ENCODE measurements at regions not wholly inside any gene's neighbourhood (a gene's known extent, or its start where the extent isn't known, plus 50 kb on each side); places are given as distances from the start of the nearest gene placed in this dataset.

DNA sequence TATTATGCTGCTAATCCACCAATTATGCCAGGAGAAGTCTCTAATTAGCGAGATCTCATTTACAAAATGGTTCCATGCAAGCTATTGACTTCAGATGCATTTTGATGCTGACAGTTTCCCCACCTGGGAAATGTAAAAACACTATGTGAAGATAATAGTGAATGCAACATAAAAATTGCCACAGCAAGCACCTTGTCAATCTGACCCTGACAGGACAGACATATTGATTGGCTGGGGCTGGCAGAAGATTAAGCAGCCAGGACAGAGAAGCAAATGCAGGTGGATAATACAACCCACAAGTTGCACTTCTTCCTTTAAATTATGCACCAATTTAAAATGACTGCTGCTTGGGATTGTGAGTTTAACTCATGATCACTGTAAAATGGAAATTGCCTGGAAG, 642.8 kb upstream of the POT1 start:
- no peaks in the 10 kb centered on the region for H3K4me1 ChIP-seq (ENCODE audit: control insufficient read depth, extremely low read depth, insufficient read depth, low read length)
- no peak for TF ChIP-seq EZH2 (IDR thresholded peaks at IDR 0.05; ENCODE audit: low read length, missing control alignments)

DNA sequence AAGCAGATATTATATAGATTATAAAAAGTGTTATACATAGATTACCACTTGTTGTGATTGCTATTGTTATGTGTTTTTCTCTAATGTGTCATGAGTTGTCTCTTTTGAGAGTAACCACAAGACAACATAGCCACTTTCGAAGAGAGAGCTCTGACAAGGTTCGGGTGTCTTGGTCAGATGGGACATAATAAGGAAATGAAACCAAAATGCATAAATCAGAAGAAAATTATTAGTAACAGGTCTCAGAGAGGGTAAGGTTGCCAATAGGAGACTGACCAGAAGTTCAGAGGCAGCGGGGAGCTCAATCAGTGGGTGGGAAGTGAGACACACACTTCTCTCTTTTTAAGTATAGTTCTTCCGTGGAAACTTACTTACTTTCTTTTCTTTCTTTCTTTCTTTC, 639.2 kb upstream of the POT1 start:
- Histone ChIP-seq H3K9ac (ENCODE audit: insufficient read depth, low read length) (no peak overlapping the region), H4K20me1 (ENCODE audit: control insufficient read depth, extremely low read depth, insufficient read depth, low read length) (no peaks in the 10 kb centered on the region), H3K4me2 (ENCODE audit: extremely low read depth, insufficient read depth, low read length) (no peak overlapping the region), H3K27ac (ENCODE audit: insufficient read depth, low read length) (no peak overlapping the region), H2AFZ (ENCODE audit: low read length) (no peak overlapping the region), H3K4me3 (replicated peaks in 1 of 4; ENCODE audit: control extremely low read depth in 1 of 4, insufficient read depth in 1 of 4, low read depth in 3 of 4, low read length in 4 of 4) (no peak overlapping the region), H3K27me3 (ENCODE audit: control insufficient read depth, insufficient read depth, low read length) (no peaks in the 10 kb centered on the region), H3K79me2 (ENCODE audit: control insufficient read depth, insufficient read depth, low read length) (no peaks in the 10 kb centered on the region), H3K9me3 (ENCODE audit: control insufficient read depth, insufficient read depth, low read depth, low read length) (no peaks in the 10 kb centered on the region), H3K36me3 (ENCODE audit: control insufficient read depth, insufficient read depth, low read length) (no peaks in the 10 kb centered on the region), H3K4me1 (ENCODE audit: control insufficient read depth, extremely low read depth, insufficient read depth, low read length) (no peaks in the 10 kb centered on the region)
- no peak for DNase-seq (ENCODE audit: low read depth in 2 of 2)
- TF ChIP-seq, protein P1, sequence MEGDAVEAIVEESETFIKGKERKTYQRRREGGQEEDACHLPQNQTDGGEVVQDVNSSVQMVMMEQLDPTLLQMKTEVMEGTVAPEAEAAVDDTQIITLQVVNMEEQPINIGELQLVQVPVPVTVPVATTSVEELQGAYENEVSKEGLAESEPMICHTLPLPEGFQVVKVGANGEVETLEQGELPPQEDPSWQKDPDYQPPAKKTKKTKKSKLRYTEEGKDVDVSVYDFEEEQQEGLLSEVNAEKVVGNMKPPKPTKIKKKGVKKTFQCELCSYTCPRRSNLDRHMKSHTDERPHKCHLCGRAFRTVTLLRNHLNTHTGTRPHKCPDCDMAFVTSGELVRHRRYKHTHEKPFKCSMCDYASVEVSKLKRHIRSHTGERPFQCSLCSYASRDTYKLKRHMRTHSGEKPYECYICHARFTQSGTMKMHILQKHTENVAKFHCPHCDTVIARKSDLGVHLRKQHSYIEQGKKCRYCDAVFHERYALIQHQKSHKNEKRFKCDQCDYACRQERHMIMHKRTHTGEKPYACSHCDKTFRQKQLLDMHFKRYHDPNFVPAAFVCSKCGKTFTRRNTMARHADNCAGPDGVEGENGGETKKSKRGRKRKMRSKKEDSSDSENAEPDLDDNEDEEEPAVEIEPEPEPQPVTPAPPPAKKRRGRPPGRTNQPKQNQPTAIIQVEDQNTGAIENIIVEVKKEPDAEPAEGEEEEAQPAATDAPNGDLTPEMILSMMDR (conservative IDR thresholded peaks at IDR 0.05 in 1 of 2, IDR thresholded peaks at IDR 0.05 in 1 of 2; ENCODE audit: low read depth in 1 of 2, low read length in 2 of 2), result no peak
- TF ChIP-seq EZH2 (IDR thresholded peaks at IDR 0.05; ENCODE audit: low read length, missing control alignments), result no peak

More for the DNA sequence above, 642.8 kb upstream of the POT1 start:
- H3K9ac ChIP-seq (ENCODE audit: insufficient read depth, low read length), result no peak overlapping the region
- no peak overlapping the region for H3K4me3 ChIP-seq (replicated peaks in 1 of 4; ENCODE audit: control extremely low read depth in 1 of 4, insufficient read depth in 1 of 4, low read depth in 3 of 4, low read length in 4 of 4)
- no peaks in the 10 kb centered on the region for H3K9me3 ChIP-seq (ENCODE audit: control insufficient read depth, insufficient read depth, low read depth, low read length)
- H3K36me3 ChIP-seq (ENCODE audit: control insufficient read depth, insufficient read depth, low read length), result no peaks in the 10 kb centered on the region
- no peaks in the 10 kb centered on the region for H4K20me1 ChIP-seq (ENCODE audit: control insufficient read depth, extremely low read depth, insufficient read depth, low read length)
- no peak for DNase-seq (ENCODE audit: low read depth in 2 of 2)
- H3K27me3 ChIP-seq (ENCODE audit: control insufficient read depth, insufficient read depth, low read length), result no peaks in the 10 kb centered on the region
- H2AFZ ChIP-seq (ENCODE audit: low read length), result no peak overlapping the region
- no peak overlapping the region for H3K4me2 ChIP-seq (ENCODE audit: extremely low read depth, insufficient read depth, low read length)
- no peak overlapping the region for H3K27ac ChIP-seq (ENCODE audit: insufficient read depth, low read length)
- no peaks in the 10 kb centered on the region for H3K79me2 ChIP-seq (ENCODE audit: control insufficient read depth, insufficient read depth, low read length)

DNA sequence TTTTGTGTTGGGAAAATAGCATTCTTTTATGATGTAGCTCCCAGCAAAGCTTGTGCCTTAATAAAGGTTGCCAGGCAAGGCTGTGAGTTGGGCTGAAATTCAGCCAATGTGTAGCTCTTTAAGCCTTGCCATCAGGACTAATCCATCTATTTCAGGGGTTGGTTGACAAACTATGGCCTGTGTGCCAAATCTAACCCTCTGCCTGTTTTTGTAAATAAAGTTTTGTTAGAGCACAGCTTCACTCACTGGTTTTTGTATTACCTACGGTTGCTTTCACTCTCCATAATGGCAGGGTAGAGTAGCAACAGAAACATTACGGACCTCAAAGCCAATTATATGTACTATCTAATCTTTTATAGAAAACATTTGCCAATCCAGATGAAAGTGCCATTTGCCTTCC, 638.1 kb upstream of the POT1 start:
- no peak overlapping the region for H2AFZ ChIP-seq (ENCODE audit: low read length)
- TF ChIP-seq, protein P1 (conservative IDR thresholded peaks at IDR 0.05 in 1 of 2, IDR thresholded peaks at IDR 0.05 in 1 of 2; ENCODE audit: low read depth in 1 of 2, low read length in 2 of 2), result no peak
- TF ChIP-seq EZH2 (IDR thresholded peaks at IDR 0.05; ENCODE audit: low read length, missing control alignments), result no peak
- H3K9ac ChIP-seq (ENCODE audit: insufficient read depth, low read length), result no peak overlapping the region
- H3K4me1 ChIP-seq (ENCODE audit: control insufficient read depth, extremely low read depth, insufficient read depth, low read length), result no peaks in the 10 kb centered on the region
- H4K20me1 ChIP-seq (ENCODE audit: control insufficient read depth, extremely low read depth, insufficient read depth, low read length), result no peaks in the 10 kb centered on the region
- H3K27ac ChIP-seq (ENCODE audit: insufficient read depth, low read length), result no peak overlapping the region
- DNase-seq (ENCODE audit: low read depth in 2 of 2), result no peak
- H3K9me3 ChIP-seq (ENCODE audit: control insufficient read depth, insufficient read depth, low read depth, low read length), result no peaks in the 10 kb centered on the region
- H3K4me2 ChIP-seq (ENCODE audit: extremely low read depth, insufficient read depth, low read length), result no peak overlapping the region
- H3K27me3 ChIP-seq (ENCODE audit: control insufficient read depth, insufficient read depth, low read length), result no peaks in the 10 kb centered on the region
- no peaks in the 10 kb centered on the region for H3K36me3 ChIP-seq (ENCODE audit: control insufficient read depth, insufficient read depth, low read length)
- H3K4me3 ChIP-seq (replicated peaks in 1 of 4; ENCODE audit: control extremely low read depth in 1 of 4, insufficient read depth in 1 of 4, low read depth in 3 of 4, low read length in 4 of 4), result no peak overlapping the region
- no peaks in the 10 kb centered on the region for H3K79me2 ChIP-seq (ENCODE audit: control insufficient read depth, insufficient read depth, low read length)

Measured in fibroblast of lung (primary cell).